Activated gamma-delta T cell treated with Interleukin-2 at 50 U/mL for 16 hours (primary cell): ENCODE measurements at regions not wholly inside any gene's neighbourhood (a gene's known extent, or its start where the extent isn't known, plus 50 kb on each side); places are given as distances from the start of the nearest gene placed in this dataset.

Experiments
- DNase-seq: peaks from one replicate; pipeline ENCODE4 v3.0.0-alpha.2; 2020

DNA sequence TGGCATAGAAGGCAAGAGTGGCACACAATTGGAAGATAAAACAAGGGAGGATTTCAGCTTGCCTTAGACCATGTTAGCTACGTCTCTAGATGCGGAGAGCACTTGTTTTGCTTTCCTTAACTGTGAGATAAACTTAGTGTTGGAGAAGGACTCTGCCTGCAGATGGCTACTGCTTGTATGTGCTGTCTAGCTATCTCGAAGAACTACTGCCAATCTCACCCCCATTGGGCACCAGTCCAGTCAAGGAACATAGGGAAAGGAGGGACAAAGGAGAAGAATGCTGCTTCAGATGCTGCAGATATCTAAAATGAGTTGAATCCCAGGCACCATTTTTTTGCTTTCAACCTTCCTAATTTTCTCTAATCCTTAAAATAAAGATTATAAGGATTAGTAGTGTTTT is 726.0 kb upstream of the ARGLU1 start:
- DNase-seq = no peak

DNA sequence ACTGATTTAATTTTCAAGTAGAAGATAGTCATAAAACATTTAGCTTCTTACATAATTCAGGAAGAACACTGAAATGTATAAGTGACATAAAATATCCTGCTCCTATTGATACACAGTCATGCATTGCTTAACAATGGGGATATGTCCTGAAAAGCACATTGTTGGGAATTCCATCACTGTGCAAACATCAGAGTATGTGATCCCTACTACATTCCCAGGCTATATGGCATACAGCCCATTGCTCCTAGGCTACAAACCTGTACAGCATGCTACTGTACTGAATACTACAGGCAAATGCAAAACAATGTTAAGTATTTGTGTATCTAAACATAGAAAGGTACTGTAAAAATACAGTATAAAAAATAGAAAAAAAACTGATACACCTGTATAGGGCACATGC is 723.9 kb upstream of the ARGLU1 start:
- DNase-seq = no peak

DNA sequence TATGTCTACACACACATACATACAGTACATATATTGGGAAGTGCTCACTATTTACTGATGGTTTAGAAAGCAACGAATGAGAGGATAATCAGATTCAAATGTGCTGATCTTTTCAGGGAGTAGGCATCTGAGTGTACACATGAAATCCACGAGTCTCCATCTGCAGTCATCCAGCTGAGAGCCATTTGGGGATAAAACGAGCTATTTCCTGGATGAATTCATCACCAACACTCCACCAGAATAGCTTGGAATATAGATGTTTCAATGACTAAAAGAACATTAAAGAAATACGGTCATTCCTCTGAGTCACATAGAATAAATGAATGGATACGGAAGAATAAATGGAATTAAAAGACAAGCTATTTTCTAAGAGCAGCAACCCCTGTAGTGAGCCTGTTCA is 721.6 kb upstream of the ARGLU1 start:
- no peak for DNase-seq

DNA sequence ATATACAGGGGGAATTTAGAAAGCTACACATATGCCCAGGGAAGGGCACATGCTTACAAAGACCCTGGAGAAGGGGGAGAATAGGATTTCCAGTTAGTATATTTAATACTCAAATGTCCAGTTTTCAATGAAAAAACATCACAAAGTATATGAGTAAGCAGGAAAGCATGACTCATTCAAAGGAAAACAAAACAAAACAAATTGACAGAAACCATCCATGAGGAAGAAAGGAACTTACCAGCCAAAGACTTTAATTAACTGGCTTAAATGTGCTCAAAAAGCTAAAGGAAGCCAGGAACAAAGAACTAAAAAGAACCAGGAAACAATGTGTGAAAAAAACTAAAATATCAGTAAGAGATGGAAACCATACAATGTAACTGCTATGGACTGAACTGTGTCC is 716.2 kb upstream of the ARGLU1 start:
- DNase-seq = no peak

DNA sequence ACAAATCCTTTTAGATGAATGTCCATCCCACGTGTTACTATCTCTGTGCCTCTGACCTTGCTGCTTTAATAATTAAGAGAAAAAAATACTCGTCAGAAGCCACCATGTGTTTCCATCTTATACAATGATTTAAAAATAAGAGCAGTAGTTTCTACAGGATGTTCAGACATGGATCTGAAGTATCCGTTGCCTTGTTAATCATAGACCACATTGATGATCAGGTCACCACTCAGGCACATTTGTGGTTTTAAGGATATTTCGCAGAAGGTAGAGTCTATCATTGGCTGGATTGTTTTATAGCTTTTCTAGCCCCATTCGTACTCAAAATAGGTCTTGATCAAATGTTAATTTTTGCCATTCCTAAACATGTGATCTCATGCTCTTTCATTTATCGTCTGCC is 710.0 kb upstream of the ARGLU1 start:
- no peak for DNase-seq

DNA sequence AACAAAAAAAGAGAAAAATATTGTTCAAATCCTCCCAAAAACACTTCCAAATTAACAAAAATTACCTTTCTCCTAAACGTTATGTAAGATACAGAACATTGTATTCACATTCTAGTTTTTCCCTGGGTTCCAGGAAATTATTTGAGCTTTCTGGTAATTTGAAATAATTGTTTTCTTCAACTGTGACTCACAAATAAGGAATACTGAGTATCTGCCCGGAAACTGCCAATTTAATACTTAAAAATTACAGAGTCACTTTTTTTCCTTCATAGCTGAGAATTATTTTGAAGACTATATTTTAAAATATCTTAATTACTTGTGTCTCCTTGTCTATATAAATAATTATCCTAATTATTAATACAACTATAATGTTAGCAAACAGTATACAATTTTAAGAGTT is 709.0 kb upstream of the ARGLU1 start:
- DNase-seq = no peak

DNA sequence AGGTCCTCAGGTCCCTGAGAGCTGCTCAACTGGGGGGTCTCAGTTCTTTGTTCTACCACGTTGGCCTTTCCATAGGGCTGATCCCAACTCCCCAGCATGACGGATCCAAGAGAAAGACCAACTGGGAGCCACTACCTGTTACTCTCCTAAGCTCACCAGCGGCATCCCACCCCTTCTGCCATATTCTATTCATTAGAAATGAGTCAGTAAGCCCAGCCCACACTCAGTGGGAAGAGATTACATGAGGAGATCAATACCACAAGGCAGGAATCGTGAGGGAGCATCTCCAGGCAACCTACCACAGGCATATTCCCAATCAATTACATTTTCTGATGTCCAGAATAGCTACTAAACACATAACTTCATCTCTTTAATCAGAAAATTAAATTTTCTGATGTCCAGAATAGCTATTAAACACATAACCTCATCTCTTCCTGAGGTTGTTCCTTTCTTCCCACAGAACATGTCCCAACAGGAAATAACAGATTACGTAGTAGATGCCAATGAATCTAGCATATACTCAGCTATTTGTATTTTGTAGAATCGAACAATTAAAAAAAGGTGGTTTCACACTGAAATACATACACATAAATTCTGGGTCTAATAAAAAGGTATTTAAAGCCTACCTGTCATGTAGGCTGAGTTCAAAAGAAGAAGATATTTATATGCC is 708.1 kb upstream of the ARGLU1 start:
- no peak for DNase-seq

DNA sequence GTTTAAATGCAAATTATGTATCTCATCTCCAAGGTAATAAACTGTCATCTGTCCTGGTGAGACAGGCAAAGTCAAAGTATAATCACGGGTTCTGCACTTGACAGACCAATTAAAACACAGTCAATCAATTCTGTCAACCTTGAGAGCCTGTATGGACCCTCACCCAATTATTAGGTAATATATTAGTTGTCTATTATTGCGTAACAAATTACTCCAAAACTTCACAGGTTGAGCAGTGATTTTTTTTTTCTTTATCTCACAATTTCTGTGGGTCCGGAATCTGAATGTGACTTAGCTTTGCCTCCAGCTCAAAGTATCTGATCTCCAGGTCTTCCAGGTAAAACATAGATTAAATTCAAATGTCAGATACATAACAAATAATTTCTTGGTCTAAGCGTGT is 707.4 kb upstream of the ARGLU1 start:
- no peak for DNase-seq

DNA sequence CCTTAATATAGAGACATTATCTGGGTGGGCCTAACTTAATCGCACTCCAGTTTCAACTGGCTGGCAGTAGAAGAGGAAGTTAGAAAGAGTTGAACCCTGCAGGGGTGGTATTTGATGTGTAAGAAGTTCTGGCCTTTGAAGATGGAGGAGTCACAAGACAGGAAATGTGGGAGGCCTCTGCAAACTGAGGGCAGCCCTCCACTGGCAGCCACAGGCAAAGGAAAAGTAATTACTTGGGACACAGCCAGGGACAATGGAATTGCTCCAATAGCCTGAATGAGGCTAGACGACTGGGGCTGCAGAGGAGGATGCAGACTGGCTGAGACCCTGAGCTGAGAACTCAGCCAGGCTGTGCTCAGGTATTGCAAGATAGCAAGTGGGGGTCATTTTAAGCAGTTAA is 703.3 kb upstream of the ARGLU1 start:
- no peak for DNase-seq

DNA sequence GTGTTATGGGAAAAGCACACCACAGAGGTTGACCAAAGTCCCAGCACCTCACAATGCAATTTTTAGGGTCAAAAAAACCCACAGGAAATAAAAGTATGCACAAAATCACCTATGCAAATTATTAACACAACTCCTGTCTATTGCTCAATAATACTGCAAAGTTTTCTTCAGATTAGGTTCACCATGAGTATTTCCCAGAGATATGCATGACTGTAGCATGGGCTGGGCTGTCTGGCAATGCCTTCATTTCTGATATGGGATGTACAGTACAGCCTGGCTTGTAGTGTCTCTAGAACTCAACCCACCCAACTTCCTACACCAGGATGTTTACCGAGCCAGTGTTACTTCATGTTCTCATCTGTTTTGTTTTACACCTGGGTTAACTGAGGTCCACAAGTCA is 698.7 kb upstream of the ARGLU1 start:
- no peak for DNase-seq

DNA sequence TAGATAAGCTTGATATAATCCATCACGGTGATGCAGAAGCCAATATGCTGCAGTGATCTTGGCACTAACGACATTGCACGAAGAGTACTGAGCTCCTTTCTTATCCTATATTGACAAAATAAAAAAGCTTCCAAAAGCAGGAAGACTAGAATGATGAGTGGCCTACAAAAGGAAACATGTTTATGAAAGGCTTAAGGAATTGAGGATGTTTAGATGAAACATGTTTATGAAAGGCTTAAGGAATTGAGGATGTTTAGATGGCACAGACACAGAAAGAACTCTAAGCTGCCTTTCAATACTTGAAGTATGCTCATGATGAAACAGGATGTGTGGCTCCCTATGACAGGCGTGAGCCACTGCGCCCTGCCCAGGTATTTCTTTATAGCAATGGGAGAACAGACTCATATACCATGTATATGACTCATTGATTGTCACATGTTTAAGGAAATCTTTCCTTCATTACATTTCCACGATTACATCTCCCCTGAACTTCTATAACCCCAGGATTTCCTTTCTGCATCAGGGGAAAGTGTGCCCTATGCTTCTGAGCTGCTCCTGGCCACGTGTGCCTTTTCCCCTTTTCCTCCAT is 690.8 kb upstream of the ARGLU1 start:
- no peak for DNase-seq

DNA sequence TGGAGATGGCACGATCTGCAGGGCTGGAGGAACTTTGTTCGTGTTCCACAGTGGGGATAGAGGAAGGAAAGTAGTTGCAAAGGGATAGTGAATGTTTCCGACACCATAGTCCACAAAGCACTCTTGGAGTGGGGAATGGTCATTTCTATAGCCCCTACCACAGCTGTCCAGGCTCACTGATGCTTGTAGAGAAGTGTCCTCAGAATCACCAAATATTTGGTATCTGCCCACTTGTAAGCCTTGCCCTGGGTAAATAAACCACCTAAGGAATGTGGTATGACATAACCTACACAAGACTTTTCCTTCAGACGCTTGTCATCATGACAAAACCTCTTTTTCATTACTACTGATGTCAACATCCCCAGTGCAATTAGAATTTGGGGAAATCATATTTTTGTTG is 686.5 kb upstream of the ARGLU1 start:
- no peak for DNase-seq

DNA sequence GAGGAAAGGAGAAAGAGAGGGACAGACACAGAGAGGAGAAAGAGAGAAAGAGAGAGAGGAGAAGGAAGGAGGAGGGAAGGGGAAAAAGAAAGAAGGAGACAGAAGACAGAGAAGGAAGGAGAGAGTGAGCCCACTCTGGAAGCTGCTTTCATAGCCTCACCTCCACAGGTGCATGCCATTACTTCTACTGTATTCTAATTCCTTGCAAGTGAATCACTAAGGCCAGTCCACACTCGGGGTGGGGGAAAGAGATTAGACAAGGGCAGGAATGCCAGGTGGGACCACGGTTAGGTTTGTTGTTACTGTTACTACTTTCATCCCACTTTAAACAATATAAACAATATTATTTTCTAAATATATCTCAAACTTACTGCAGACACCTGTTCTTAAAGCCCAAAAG is 684.5 kb upstream of the ARGLU1 start:
- DNase-seq = no peak

DNA sequence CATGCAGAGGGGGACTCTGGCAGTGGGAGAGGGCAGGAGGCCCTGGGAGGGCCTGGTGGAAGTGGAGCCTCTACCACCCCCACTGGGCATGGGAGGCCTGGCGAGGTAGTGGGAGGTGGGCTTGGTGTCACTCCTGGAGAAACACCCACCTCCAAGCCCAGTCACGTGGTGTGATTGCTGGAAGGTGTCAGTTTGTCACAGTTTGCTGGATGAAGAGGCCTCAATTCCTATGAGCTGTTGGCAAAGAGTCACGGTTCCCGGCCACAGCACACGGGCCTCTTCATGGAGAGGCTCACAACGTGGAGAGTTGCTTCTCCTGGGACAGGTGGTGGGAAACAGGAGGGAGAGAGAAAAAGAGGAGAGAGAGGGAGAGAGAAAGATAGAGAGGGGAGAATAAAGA is 684.1 kb upstream of the ARGLU1 start:
- no peak for DNase-seq

DNA sequence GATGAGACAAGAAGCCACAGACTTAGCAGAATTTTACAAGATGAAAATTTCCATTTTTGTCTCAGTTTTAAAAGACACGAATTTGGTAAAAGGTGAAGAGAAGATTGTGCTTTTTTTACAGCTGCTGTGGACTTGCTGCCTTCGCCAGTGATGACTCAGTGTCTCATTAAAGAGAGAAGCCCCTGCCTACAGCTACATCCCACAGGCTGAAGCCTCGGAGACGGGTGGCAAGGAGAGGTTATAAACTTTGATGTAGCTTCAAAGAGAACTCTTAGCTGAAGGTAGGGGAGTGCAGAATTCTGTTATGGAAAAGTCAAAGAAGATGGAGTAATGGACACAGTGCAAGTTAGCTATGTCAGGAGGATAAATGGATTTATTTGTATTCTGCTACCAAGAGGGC is 683.4 kb upstream of the ARGLU1 start:
- no peak for DNase-seq

DNA sequence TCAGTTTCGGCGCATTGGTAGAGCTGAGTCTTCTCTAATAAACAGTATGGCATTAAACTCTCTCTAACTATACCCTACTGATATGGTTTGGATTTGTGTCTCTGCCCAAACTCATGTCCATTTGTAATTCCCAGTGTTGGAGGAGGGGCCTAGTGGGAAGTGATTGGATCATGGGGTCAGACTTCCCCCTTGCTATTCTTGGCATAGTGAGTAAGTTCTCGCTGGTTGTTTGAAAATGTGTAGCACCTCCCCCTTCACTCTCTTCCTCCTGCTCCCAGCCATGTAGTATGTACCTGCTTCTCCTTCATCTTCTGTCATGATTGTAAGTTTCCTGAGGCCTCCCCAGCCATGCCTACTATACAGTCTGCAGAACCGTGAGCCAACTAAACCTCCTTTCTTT is 682.7 kb upstream of the ARGLU1 start:
- no peak for DNase-seq

DNA sequence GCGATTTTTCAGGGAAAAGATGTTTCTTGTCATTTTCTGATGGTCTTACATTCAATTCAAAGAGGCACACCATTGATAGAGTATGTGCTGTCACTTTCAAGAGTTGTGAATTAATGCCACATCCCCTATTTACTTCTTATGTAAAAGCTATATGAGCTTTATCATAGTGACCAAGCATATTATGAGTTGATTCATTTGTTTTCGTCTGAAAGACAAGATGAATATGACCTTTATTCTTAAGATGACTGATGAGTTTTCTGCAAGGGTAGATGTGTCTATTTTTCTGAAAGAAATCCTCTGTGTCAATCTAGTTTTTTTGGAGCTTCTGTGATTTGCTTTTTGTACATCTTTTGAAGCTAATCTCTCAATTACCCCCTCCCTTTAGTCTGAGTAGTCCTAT is 676.3 kb upstream of the ARGLU1 start:
- no peak for DNase-seq

DNA sequence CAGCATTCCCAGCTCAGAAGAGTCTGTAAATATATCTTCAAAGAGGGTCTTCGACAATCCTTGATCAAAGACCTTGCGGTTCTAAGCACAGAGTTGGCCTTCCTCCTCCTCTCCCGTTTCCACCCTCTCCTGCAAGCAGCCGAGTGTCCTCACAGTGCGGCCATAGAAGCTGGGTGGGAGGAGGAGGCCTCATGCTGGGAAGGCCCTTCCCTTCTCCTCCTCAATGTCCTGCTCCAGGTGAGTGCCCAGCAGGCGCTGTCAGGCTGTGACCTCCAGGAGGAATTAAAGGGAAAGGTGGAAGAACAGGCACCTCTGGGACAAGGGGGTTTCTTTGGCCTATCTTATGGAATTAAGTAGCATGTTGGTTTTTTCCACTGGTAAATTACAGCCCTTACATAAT is 674.2 kb upstream of the ARGLU1 start:
- DNase-seq = no peak

DNA sequence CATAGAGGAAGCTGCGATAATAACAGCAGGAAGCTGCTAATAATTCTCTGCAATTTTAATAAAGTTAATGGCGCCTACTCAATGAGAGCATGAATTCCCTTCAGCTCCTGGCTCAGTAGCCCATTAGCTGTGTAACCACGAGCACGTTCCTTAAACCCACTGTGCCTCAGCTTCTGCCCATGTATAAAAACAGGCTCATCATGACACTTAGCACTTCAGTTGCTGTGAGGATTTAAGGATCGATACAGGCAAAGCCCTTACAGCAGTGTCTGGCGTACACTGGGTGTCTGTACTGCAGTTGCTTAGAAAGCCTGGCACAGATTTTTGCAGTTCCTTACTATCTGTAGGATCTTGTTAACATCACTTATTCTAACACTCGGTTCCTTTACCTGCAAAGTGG is 673.4 kb upstream of the ARGLU1 start:
- DNase-seq = no peak

DNA sequence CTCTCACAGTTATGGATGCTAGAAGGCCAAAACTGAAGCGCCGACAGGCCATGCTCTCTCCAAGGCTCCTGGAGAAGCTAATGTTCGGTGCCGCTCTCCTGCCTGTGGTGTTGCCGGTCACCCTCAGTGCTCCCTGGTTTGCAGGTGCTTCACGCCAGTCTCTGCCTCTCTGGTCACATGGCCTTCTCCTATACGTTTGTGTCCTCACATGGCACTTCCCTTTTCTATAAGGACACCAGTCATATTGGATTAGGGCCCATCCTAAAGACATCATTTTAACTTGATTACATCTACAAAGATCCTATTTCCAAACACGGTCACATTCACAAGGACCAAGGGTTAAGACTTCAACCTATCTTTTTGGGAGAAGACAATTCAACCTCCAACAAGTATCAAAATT is 671.3 kb upstream of the ARGLU1 start:
- DNase-seq = no peak

DNA sequence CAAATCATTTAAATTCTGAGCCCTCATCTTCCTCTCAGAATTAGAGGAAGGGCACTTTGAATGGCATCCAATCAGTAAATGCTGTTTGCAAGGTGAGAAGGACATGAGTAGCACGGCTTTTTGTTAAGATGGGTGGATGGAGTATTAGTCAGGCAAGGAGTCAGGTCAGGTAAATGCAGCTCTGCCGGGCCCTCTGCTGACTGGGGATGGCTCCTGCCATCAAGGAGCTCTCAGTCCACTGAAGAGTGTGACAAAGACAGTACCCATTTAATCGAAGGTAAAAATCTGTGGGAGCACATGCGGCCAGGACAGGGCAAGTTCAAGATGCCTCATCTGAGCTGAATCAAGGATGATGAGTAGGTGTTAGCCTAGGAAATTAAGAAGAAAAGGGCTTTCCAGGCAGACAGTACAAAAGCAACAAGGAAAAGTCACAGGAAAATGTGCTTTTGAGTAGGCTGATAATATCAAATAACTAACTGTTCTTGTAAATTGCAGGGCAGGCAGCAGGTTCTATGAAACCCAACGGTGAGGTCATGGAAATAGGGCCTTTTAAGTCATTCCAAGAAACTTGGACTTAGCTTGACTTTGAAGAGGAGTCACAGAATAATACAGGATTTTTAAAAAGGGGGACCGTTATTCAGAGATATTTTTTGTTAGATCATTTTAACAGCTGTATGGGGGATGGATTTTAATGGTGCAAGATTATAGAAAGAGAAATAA is 670.5 kb upstream of the ARGLU1 start:
- DNase-seq = no peak

DNA sequence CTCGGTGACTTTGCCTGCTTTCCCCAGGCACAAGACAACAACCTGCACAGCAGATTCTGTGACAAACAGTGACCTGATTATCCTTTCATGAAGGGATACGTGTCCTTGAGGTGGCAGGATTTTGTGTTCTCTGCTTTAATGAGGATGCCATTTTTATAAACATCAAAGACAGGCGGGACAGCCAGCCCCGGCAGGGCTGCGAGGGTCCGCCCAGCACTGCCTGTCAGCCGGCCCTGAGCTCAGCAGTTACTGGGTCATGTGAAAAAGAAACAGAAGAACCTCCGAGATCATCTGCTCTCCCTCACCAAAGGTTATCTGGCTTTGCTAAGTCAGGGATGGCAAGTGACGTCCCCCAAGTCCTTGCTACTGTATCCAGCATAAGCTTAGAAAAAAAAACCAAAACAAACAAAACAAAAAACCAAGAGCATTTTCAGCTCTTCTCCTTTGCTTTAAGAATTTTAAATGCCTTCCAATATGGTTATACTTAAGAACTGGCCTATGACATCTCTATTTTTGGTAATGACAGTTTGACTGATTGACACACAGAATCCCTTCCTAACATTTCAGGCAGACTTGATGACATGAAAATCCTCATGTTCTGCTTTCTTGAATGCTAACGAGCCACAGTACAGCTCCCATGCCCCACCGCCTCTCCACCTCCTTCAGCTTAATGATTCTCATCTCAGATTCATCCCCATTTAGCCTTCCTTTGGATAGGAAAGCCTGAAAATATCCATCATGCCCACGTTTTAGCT is 666.6 kb upstream of the ARGLU1 start:
- DNase-seq = no peak

DNA sequence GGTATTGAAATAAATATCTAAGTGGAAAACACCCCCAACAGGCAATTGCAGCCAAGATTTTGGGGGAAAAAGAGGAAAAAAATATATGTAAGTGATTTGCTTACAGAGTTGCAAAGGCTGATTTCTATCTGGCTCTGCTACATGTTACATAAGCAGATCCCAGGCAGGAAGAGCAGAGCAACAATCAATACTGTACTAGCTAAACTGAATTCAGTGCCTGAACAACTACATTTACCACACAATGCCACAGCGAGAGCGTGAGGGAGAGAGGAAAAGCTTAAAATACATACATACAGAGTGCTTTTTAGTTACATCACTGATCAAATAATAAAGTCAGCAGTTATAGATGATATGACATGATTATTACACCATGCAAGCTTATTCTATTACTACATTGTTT is 665.6 kb upstream of the ARGLU1 start:
- DNase-seq = no peak

DNA sequence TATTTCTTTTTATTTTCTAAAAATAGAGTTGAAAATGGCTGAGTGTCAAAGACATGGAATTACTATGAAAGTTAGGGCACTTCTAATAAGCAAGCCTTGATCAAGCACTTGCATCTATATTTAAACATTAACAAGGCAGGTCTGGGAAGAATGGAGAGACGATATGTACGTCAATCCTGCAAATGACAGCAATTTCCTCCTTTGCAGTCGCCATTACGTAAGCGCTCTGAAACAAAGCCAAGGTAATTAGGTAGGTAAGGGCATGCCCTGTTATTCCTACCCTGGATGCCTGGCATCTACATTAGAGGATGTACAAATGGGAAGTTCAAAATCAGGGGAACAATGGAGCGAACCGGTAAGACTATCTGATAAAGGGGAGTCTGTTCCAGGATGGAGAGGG is 664.0 kb upstream of the ARGLU1 start:
- DNase-seq = no peak
